HepG2 (cell line): ENCODE measurements at regions not wholly inside any gene's neighbourhood (a gene's known extent, or its start where the extent isn't known, plus 50 kb on each side); places are given as distances from the start of the nearest gene placed in this dataset.

Source experiments
- ATAC-seq: fragments of 200-7000 bp; cut with Tn5 transposase; 3 replicates; pipeline ENCODE4 v1.9.1; 2020; ENCODE audit warnings: mild to moderate bottlenecking, moderate library complexity
- BruUV-seq: library from RNA; stranded (reverse); fragments of 400-500 nt; replicated peaks from 2 replicates; lab custom pipeline; 2021; lab: Mats Ljungman, UMichigan
- CTCF ChIA-PET: fragments of 300-600 bp; formaldehyde crosslinking; extraction: SDS; loops from one replicate; lab custom pipeline; 2021; ENCODE audit warnings: low total read pairs, inconsistent platforms, low intra/inter-chr PET ratio; lab: Yijun Ruan, JAX
- POLR2A ChIA-PET: fragments of 350-600 bp; sonication (Branson Sonifier 250); formaldehyde crosslinking; loops from one replicate; lab custom pipeline; 2020; ENCODE audit warnings: antibody characterized with exemption, inconsistent platforms; lab: Yijun Ruan, JAX
- DNase-seq: peaks from one replicate; pipeline ENCODE4 v3.0.0-alpha.2; 2015; ENCODE audit warnings: low spot score
- FAIRE-seq: peaks from 3 replicates; lab custom pipeline; 2011; peaks lifted over from hg19 to GRCh38; lab: Jason Lieb, UNC
- H2AFZ ChIP-seq: one replicate; pipeline ENCODE4 v1.6.1; 2011; ENCODE audit warnings: low read length, inconsistent platforms
- H3K27ac ChIP-seq: fragments of 300-600 bp; 3 replicates; pipeline ENCODE4 v1.8.0; 2011; ENCODE audit warnings: mixed run types, mild to moderate bottlenecking, mixed read lengths, low read length, inconsistent platforms; ENCODE audit not compliant: insufficient read depth; ENCODE audit errors: extremely low read length
- H3K27me3 ChIP-seq, 2 experiments: fragments of 200-600 bp in 1 of 2; 2 replicates in 1 of 2; 3 replicates in 1 of 2; pipeline versions ENCODE4 v1.6.0 to v1.8.0; 2011; ENCODE audit warnings: low read length in 2 of 2, mild to moderate bottlenecking in 2 of 2, moderate library complexity in 2 of 2, inconsistent platforms in 1 of 2; ENCODE audit not compliant: insufficient read depth in 2 of 2, control insufficient read depth in 1 of 2
- H3K36me3 ChIP-seq, 2 experiments: fragments of 200-600 bp in 1 of 2; replicated peaks in 1 of 2; 2 replicates in 1 of 2; 3 replicates in 1 of 2; pipeline versions ENCODE4 v1.5.1 to v1.8.0; 2011; ENCODE audit warnings: low read length in 2 of 2, inconsistent platforms in 1 of 2; ENCODE audit not compliant: insufficient read depth in 2 of 2, control insufficient read depth in 1 of 2
- H3K4me1 ChIP-seq: 2 replicates; pipeline ENCODE4 v1.5.1; 2012; ENCODE audit warnings: low read length, inconsistent platforms; ENCODE audit not compliant: insufficient read depth
- H3K4me2 ChIP-seq: 2 replicates; pipeline ENCODE4 v1.6.0; 2011; ENCODE audit warnings: low read depth, low read length, inconsistent platforms
- H3K4me3 ChIP-seq, 3 experiments: fragments of 200-600 bp in 1 of 3; sonication (generic), shearing (Covaris generic) in 1 of 3; replicated peaks in 1 of 3; 2 replicates each; pipeline ENCODE4 v1.5.1; 2011 to 2016; ENCODE audit warnings: low read length in 3 of 3, inconsistent platforms in 2 of 3, low read depth in 2 of 3, mild to moderate bottlenecking in 2 of 3, control low read depth in 1 of 3, mixed read lengths in 1 of 3; ENCODE audit not compliant: insufficient read depth in 1 of 3
- H3K79me2 ChIP-seq: one replicate; pipeline ENCODE4 v1.6.1; 2011; ENCODE audit warnings: low read length, inconsistent platforms; ENCODE audit not compliant: insufficient read depth
- H3K9ac ChIP-seq: 2 replicates; pipeline ENCODE4 v1.6.0; 2011; ENCODE audit warnings: mild to moderate bottlenecking, low read depth, low read length, inconsistent platforms; ENCODE audit not compliant: insufficient read depth
- H3K9me3 ChIP-seq: 2 replicates; pipeline ENCODE4 v1.5.1; 2012; ENCODE audit warnings: mild to moderate bottlenecking, low read length
- H4K20me1 ChIP-seq: 2 replicates; pipeline ENCODE4 v1.6.0; 2011; ENCODE audit warnings: inconsistent platforms, mild to moderate bottlenecking, low read length, moderate library complexity; ENCODE audit not compliant: insufficient read depth
- CTCF ChIP-seq: sonication (generic); formaldehyde crosslinking; IDR thresholded peaks from 2 replicates; pipeline ENCODE4 v1.5.0; 2020; ENCODE audit warnings: mild to moderate bottlenecking, missing genetic modification reagents, moderate library complexity
- GABPA ChIP-seq, 2 experiments: IDR thresholded peaks; 2 replicates each; pipeline ENCODE4 v1.6.1; 2011 to 2016; ENCODE audit warnings: low read depth in 2 of 2, low read length in 1 of 2, missing biosample characterization in 1 of 2, missing genetic modification characterization in 1 of 2
- MBD4 ChIP-seq: IDR thresholded peaks from 2 replicates; pipeline ENCODE4 v1.6.1; 2012; ENCODE audit warnings: low read length, inconsistent platforms, borderline replicate concordance
- PCBP1 ChIP-seq: fragments of 200-400 bp; formaldehyde crosslinking; IDR thresholded peaks from 2 replicates; pipeline ENCODE4 v1.6.1; 2017; ENCODE audit warnings: mild to moderate bottlenecking, low read depth, low read length, borderline replicate concordance
- TERF1 ChIP-seq: sonication (generic); formaldehyde crosslinking; IDR thresholded peaks from 2 replicates; pipeline ENCODE4 v1.8.0; 2022; ENCODE audit warnings: mild to moderate bottlenecking, missing genetic modification reagents, moderate library complexity
- TP53 ChIP-seq: sonication (generic); formaldehyde crosslinking; conservative IDR thresholded peaks from 2 replicates; pipeline ENCODE4 v1.4.0; 2020; ENCODE audit warnings: missing genetic modification reagents
- ZKSCAN8 ChIP-seq: IDR thresholded peaks from 2 replicates; pipeline ENCODE4 v1.6.1; 2016; ENCODE audit warnings: borderline replicate concordance, missing genetic modification reagents, missing compliant biosample characterization
- WGBS: methylation state at CpG from one replicate; pipeline ENCODE4 v1.1.6; 2017; ENCODE audit warnings: low lambda C conversion rate; 5-methylcytosine and 5-hydroxymethylcytosine counted together
- in situ Hi-C: cut with HindIII; loops from 2 replicates; pipeline ENCODE4 v1.10.0; 2017; ENCODE audit warnings: low pct_unique_long_range_greater_than_20kb; ENCODE audit not compliant: extremely low pct_ligation_motif_present
- intact Hi-C: fragments of 100-400 bp; cut with micrococcal nuclease; formaldehyde crosslinking; loops from one replicate; pipeline ENCODE4 v1.10.0; 2022; ENCODE audit not compliant: unreplicated experiment

- no peak overlapping the region for H3K9ac ChIP-seq
- intact Hi-C loops = no loop called here
- H3K27ac ChIP-seq = no peak overlapping the region
- in situ Hi-C loops = no loop called here
- no peaks in the 10 kb centered on the region for H3K79me2 ChIP-seq
- no peak overlapping the region for H3K4me3 ChIP-seq
- no peak overlapping the region for H3K4me2 ChIP-seq
- TF ChIP-seq ZKSCAN8 (no peak), TP53 (CRISPR knock-in tag) (no peak), CTCF (CRISPR knock-in tag) (peak; percentile 35)
- TF ChIP-seq, all 625 proteins: peak for 1
- Histone ChIP-seq H3K36me3 (no peaks in the 10 kb centered on the region), H3K9me3 (peaks cover 19% of the 10 kb centered on the region), H3K4me1 (no peaks in the 10 kb centered on the region), H4K20me1 (no peaks in the 10 kb centered on the region), H3K27me3 (peaks cover 4 to 15% of the 10 kb centered on the region in 2 experiments; a peak in 3 of 5 replicates), H2AFZ (no peak overlapping the region)
- BruUV-seq = no TSS peak
- ChIA-PET POLR2A (no interaction called here), CTCF (interaction anchor here (1.5 kb wide), 1 partner anchor 530 kb away, joined by 4 read pairs; no protein-coding TSS in a partner anchor)
- DNase-seq (no peak), FAIRE-seq (no peak), ATAC-seq (peak; percentile 36; the same call in 2 of the 3 replicates)
Measured at GRCh38 chr20:57080796-57081195, 185.6 kb downstream of the BMP7 start.

- FAIRE-seq (no peak), DNase-seq (no peak), ATAC-seq (no peak)
- no peak overlapping the region for H3K4me3 ChIP-seq
- no peak overlapping the region for H3K9ac ChIP-seq
- H3K27ac ChIP-seq = no peak overlapping the region
- H2AFZ ChIP-seq = no peak overlapping the region
- ChIA-PET POLR2A (no interaction called here), CTCF (no interaction called here)
- peaks cover 5 to 29% of the 10 kb centered on the region in 2 experiments; a peak in 3 of 5 replicates for H3K27me3 ChIP-seq
- in situ Hi-C loops (no loop called here), intact Hi-C loops (no loop called here)
- no peaks in the 10 kb centered on the region for H3K4me1 ChIP-seq
- peaks cover 19% of the 10 kb centered on the region for H3K9me3 ChIP-seq
- BruUV-seq = no TSS peak
- WGBS = 13% methylated on average over 13 of the region's 13 CpGs
- no peaks in the 10 kb centered on the region for H3K79me2 ChIP-seq
- H3K4me2 ChIP-seq = no peak overlapping the region
- no peaks in the 10 kb centered on the region for H3K36me3 ChIP-seq
- H4K20me1 ChIP-seq = no peaks in the 10 kb centered on the region
- 0 out of 2 replicates have a peak, but pooled peaks have one; percentile 34 for TF ChIP-seq PCBP1
- no peak for TF ChIP-seq MBD4
- TF ChIP-seq TERF1 (CRISPR knock-in tag) = no peak
- peak; percentile 18; the same call in 1 of the 2 replicates for TF ChIP-seq GABPA (IDR thresholded peaks at IDR 0.05; ENCODE audit: low read depth, low read length)
- TF ChIP-seq GABPA (CRISPR knock-in tag; IDR thresholded peaks at IDR 0.05; ENCODE audit: low read depth) = no peak
Measured at GRCh38 chr20:57082357-57082945, 184.0 kb downstream of the BMP7 start.
